Urinary bladder (tissue), 3 donors: ENCODE measurements at regions not wholly inside any gene's neighbourhood (a gene's known extent, or its start where the extent isn't known, plus 50 kb on each side); places are given as distances from the start of the nearest gene placed in this dataset.
"Not testable (repeated sequence)": the region's sequence is repeated elsewhere in the genome, so short reads cannot be mapped to it uniquely, and the experiment has no call there.

Experiments
- DNase-seq: peaks from one replicate; pipeline ENCODE4 v3.0.0-alpha.2; 2015; ENCODE audit errors: extremely low spot score
- H3K27ac ChIP-seq: one replicate; pipeline ENCODE4 v1.5.1; 2013; ENCODE audit warnings: low read depth, mild to moderate bottlenecking, moderate library complexity
- H3K36me3 ChIP-seq: one replicate; pipeline ENCODE4 v1.6.1; 2013; ENCODE audit warnings: mild to moderate bottlenecking, moderate library complexity; ENCODE audit not compliant: insufficient read depth
- H3K4me1 ChIP-seq: one replicate; pipeline ENCODE4 v1.6.1; 2013; ENCODE audit warnings: mild to moderate bottlenecking, moderate library complexity; ENCODE audit not compliant: insufficient read depth
- H3K4me3 ChIP-seq: one replicate; pipeline ENCODE4 v1.5.1; 2013; ENCODE audit warnings: low read depth, low read length
- WGBS: extraction: QIAGEN DNeasy Blood & Tissue Kit; methylation state at CpG from one replicate; pipeline ENCODE4 v1.1.7; 2013; 5-methylcytosine and 5-hydroxymethylcytosine counted together
- donor health status: healthy with polysubstance abuse.
- donor health status: healthy.

GRCh38 chr5:92329759-92330158, 946.6 kb upstream of the ARRDC3 start:
- no peaks in the 10 kb centered on the region for H3K36me3 ChIP-seq
- no peak for DNase-seq
- H3K4me1 ChIP-seq: no peaks in the 10 kb centered on the region
- WGBS: 58% methylated on average over 3 of the region's 3 CpGs
- H3K4me3 ChIP-seq: no peak overlapping the region
- no peak overlapping the region for H3K27ac ChIP-seq

DNA sequence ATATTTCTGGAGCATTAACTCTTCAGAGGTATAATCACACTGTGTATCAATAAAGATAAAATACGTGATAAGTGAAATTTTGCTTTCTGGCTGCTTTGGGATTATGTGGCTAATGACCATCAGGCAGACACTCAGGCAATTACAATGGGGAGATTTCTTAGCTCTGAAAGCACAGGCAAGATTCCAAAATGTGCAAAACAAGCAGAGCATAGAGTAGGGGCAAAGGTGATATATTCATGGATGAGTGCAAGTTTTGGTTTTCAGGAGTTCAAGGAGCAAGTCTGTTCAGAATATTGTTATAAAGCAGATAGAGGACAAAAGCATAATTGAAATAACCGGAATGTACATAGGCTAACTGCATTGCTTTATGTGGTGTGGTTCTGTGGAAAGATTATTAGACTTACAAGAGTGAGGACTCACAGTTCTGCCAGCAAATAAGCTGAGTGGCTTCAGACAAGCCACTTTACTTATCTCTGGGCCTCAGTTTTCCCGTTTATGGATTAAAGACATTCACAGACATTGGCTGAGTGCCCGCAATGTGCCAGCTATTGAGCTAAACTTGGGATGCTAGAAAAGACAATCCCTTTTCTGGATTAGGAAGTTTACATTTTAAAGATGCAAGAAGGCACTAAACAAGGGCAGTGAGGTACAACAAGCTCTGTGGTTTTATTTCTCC, 945.6 kb upstream of the ARRDC3 start:
- no peak overlapping the region for H3K4me3 ChIP-seq
- no peak overlapping the region for H3K27ac ChIP-seq
- no peaks in the 10 kb centered on the region for H3K4me1 ChIP-seq
- 68% methylated on average over 4 of the region's 4 CpGs for WGBS
- H3K36me3 ChIP-seq: no peaks in the 10 kb centered on the region
- DNase-seq: no peak

GRCh38 chr5:92320446-92320845, 937.3 kb upstream of the ARRDC3 start:
- Histone ChIP-seq H3K4me1 (no peaks in the 10 kb centered on the region), H3K4me3 (no peak overlapping the region), H3K27ac (no peak overlapping the region), H3K36me3 (no peaks in the 10 kb centered on the region)
- DNase-seq: no peak
- WGBS: 86% methylated on average over 5 of the region's 5 CpGs

DNA sequence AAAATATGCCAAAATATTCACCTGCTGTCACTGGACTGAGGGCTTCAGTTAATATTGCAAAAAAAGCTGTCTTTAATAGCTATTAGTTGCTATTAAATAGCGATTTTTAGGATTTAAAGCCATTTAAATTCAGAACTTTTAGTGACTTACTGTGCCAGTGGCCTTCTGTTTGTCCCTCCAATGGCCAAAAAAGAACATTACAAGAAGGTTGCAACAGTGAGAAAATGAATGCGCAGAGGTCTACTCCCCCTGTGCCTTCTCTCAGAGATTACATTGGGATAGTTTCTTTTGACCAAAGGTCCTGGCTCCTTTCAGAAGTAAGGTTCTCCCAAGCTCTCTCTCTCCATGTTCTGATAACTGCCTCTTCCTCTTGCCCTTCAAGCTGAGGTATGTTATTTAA, 930.3 kb upstream of the ARRDC3 start:
- no peak for DNase-seq
- Histone ChIP-seq H3K27ac (no peak overlapping the region), H3K4me1 (no peaks in the 10 kb centered on the region), H3K36me3 (no peaks in the 10 kb centered on the region), H3K4me3 (no peak overlapping the region)
- 93% methylated on average over 2 of the region's 2 CpGs for WGBS

- DNase-seq: peak; percentile 20
- Histone ChIP-seq H3K4me1 (no peaks in the 10 kb centered on the region), H3K36me3 (no peaks in the 10 kb centered on the region), H3K4me3 (no peak overlapping the region), H3K27ac (no peak overlapping the region)
Measured at GRCh38 chr5:92309336-92309991, 926.3 kb upstream of the ARRDC3 start.

DNA sequence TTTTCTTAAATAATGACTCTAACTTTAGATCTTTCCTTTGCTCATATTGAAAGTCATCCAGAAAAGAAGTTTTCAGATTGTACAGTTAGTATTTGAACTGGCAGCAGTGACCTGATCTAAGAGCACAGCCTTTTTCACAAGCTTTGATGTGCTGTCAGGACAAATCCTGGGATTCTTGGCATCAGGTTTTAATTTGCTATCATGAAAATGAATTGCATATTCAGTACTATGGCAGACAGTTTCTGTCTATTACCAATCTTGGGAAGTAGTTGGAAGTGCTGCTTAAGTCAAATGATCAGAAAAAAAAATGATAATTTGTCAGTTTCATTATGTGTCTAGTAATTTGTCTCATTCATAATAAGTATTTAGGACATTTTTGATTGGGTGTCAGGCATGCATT, 925.6 kb upstream of the ARRDC3 start:
- no peak for DNase-seq
- H3K36me3 ChIP-seq: no peaks in the 10 kb centered on the region
- H3K27ac ChIP-seq: no peak overlapping the region
- H3K4me1 ChIP-seq: no peaks in the 10 kb centered on the region
- H3K4me3 ChIP-seq: no peak overlapping the region

DNA sequence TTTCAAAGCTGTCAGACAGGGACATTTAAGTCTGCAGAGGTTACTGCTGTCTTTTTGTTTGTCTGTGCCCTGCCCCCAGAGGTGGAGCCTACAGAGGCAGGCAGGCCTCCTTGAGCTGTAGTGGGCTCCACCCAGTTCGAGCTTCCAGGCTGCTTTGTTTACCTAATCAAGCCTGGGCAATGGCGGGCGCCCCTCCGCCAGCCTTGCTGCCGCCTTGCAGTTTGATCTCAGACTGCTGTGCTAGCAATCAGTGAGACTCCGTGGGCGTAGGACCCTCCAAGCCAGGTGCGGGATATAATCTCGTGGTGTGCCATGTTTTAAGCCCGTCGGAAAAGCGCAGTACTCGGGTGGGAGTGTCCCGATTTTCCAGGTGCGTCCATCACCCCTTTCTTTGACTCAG, 919.2 kb upstream of the ARRDC3 start:
- 92% methylated on average over 15 of the region's 15 CpGs for WGBS
- not testable (repeated sequence) for H3K27ac ChIP-seq, H3K4me3 ChIP-seq, H3K36me3 ChIP-seq, DNase-seq, H3K4me1 ChIP-seq

GRCh38 chr5:92283521-92283920, 900.4 kb upstream of the ARRDC3 start:
- Histone ChIP-seq H3K27ac (no peak overlapping the region), H3K4me1 (no peaks in the 10 kb centered on the region), H3K4me3 (no peak overlapping the region), H3K36me3 (no peaks in the 10 kb centered on the region)
- 77% methylated on average over 2 of the region's 2 CpGs for WGBS
- DNase-seq: no peak

GRCh38 chr5:92271750-92272149, 888.6 kb upstream of the ARRDC3 start:
- H3K27ac ChIP-seq, H3K36me3 ChIP-seq, H3K4me1 ChIP-seq, DNase-seq, H3K4me3 ChIP-seq: not testable (repeated sequence)
- 63% methylated on average over 1 of the region's 1 CpG for WGBS

DNA sequence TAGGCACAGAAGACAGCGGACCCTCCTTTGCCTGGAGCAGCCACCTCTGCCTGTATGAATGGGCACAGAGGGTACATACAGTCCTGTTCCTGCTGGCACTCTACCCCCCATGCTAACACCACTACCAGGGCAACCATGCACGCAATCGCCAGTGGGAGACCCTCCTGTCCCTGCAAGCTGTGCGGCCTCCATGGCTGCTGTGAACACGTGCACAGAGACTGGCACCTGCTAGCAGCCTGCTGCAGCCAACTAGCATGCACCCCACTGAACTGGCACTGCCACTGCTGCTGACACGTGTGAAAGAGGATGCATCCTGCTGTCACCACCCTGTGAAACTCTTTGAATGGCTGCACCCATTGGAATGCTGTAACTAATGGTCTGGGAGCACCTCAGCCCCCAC, 885.2 kb upstream of the ARRDC3 start:
- 88% methylated on average over 6 of the region's 6 CpGs for WGBS
- H3K36me3 ChIP-seq: no peaks in the 10 kb centered on the region

DNA sequence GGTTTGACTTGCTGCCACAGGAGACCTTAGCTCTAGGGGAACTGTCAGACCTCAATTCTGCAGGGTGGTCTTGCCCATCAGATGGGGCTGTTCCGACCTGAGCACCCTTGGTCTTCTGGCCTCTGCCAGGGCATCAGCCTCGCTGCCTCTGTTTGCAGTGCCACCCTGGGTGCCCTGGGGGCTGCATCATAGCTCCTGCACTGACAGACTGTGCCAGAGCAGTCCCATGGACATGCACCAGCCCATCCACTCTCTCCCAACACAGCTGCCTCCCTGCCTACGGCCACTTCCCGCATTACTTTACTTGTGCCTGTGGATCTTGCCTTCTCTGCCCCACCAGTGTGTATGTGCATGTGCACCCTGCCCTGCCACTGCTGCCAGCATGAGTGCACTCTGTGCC, 884.7 kb upstream of the ARRDC3 start:
- no peak overlapping the region for H3K27ac ChIP-seq
- no peak overlapping the region for H3K4me3 ChIP-seq
- no peaks in the 10 kb centered on the region for H3K36me3 ChIP-seq
- no peak for DNase-seq
- 88% methylated on average over 4 of the region's 4 CpGs for WGBS
- no peaks in the 10 kb centered on the region for H3K4me1 ChIP-seq

More for the DNA sequence above, 885.2 kb upstream of the ARRDC3 start:
- Histone ChIP-seq H3K4me3 (no peak overlapping the region), H3K27ac (no peak overlapping the region), H3K4me1 (no peaks in the 10 kb centered on the region)
- DNase-seq: no peak

GRCh38 chr5:92265804-92266203, 882.7 kb upstream of the ARRDC3 start:
- H3K4me3 ChIP-seq: no peak overlapping the region
- H3K36me3 ChIP-seq: no peaks in the 10 kb centered on the region
- no peaks in the 10 kb centered on the region for H3K4me1 ChIP-seq
- no peak for DNase-seq
- 72% methylated on average over 3 of the region's 3 CpGs for WGBS
- no peak overlapping the region for H3K27ac ChIP-seq

DNA sequence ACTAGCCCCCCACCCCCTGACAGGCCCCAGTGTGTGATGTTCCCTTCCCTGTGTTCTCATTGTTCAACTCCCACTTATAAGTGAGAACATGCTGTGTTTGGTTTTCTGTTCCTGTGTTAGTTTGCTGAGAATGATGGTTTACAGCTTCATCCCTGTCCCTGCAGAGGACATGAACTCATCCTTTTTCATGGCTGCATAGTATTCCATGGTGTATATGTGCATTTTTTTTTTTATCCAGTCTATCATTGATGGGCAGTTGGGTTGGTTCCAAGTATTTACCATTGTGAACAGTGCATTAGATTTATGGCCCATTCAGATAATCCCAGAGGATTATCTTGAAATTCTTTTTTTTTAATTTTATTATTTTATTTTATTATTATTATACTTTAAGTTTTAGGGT, 872.5 kb upstream of the ARRDC3 start:
- not testable (repeated sequence) for H3K4me1 ChIP-seq, H3K4me3 ChIP-seq, H3K36me3 ChIP-seq, DNase-seq, H3K27ac ChIP-seq

GRCh38 chr5:92248518-92248917, 865.4 kb upstream of the ARRDC3 start:
- Histone ChIP-seq H3K27ac (no peak overlapping the region), H3K4me1 (no peaks in the 10 kb centered on the region), H3K4me3 (no peak overlapping the region), H3K36me3 (no peaks in the 10 kb centered on the region)
- no peak for DNase-seq
- WGBS: 91% methylated on average over 6 of the region's 6 CpGs

GRCh38 chr5:92242170-92242569, 859.1 kb upstream of the ARRDC3 start:
- H3K27ac ChIP-seq: no peak overlapping the region
- no peaks in the 10 kb centered on the region for H3K4me1 ChIP-seq
- DNase-seq: no peak
- no peaks in the 10 kb centered on the region for H3K36me3 ChIP-seq
- H3K4me3 ChIP-seq: no peak overlapping the region
